Astrocyte (in vitro differentiated cells and primary cell): ENCODE measurements at regions not wholly inside any gene's neighbourhood (a gene's known extent, or its start where the extent isn't known, plus 50 kb on each side); places are given as distances from the start of the nearest gene placed in this dataset.

Source experiments
- EZH2 ChIP-seq: IDR thresholded peaks from 2 replicates; pipeline ENCODE4 v1.6.1; 2012; ENCODE audit warnings: mild to moderate bottlenecking, low read length, inconsistent platforms; ENCODE audit not compliant: insufficient read depth
- TF ChIP-seq, protein P1 (sequence below): IDR thresholded peaks from 2 replicates; pipeline ENCODE4 v1.5.1; 2011; ENCODE audit warnings: low read depth, mild to moderate bottlenecking, inconsistent platforms, low read length, moderate library complexity; ENCODE audit not compliant: insufficient read depth

DNA sequence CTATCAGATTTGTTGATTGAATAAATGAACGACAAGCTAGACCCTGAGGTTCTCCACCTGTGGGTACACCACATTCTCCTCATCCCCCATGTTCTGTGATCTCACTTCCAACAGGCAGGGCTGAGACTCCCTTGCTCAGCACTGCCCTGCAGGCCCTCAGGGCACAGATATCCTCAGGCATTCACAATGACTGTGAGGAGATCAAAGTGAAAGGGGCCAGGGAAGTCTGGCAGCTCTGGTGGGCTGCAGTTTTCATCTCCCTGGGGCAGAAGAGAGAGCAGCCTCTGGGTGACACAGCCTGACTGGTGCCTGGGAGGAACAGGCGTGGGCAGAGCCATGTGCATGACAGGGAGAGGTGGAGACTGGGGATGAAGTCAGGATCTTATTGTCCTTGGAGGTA, 142.4 kb upstream of the C9orf72 start:
- TF ChIP-seq, protein P1, sequence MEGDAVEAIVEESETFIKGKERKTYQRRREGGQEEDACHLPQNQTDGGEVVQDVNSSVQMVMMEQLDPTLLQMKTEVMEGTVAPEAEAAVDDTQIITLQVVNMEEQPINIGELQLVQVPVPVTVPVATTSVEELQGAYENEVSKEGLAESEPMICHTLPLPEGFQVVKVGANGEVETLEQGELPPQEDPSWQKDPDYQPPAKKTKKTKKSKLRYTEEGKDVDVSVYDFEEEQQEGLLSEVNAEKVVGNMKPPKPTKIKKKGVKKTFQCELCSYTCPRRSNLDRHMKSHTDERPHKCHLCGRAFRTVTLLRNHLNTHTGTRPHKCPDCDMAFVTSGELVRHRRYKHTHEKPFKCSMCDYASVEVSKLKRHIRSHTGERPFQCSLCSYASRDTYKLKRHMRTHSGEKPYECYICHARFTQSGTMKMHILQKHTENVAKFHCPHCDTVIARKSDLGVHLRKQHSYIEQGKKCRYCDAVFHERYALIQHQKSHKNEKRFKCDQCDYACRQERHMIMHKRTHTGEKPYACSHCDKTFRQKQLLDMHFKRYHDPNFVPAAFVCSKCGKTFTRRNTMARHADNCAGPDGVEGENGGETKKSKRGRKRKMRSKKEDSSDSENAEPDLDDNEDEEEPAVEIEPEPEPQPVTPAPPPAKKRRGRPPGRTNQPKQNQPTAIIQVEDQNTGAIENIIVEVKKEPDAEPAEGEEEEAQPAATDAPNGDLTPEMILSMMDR = no peak
- no peak for TF ChIP-seq EZH2
